GM18502 (cell line): ENCODE measurements at regions not wholly inside any gene's neighbourhood (a gene's known extent, or its start where the extent isn't known, plus 50 kb on each side); places are given as distances from the start of the nearest gene placed in this dataset.

Source experiments
- ATAC-seq: cut with Tn5 transposase; IDR thresholded peaks from one replicate; pipeline ENCODE4 v1.9.1; 2021; ENCODE audit warnings: mild to moderate bottlenecking; ENCODE audit not compliant: unreplicated experiment, poor library complexity

DNA sequence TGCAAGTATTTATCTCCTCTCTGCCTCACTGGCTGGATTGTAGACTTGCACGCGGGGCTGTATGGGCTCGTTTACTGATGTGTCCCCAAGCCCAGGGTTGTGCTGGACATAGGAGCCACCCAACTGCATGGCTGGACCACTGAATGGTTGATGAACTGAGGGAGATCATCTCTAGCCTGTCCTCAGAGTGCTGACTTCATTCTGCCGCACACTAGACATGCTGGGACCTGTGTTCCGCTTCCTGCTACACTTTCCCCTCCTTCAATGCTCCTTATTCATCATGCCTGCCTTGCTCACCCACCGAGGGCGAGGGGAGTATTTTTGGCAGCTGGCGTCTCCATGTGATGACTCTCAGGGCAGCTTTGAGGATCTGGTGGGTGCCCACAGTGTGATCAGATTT, 440.2 kb downstream of the GLRX3 start:
- no peak for ATAC-seq

DNA sequence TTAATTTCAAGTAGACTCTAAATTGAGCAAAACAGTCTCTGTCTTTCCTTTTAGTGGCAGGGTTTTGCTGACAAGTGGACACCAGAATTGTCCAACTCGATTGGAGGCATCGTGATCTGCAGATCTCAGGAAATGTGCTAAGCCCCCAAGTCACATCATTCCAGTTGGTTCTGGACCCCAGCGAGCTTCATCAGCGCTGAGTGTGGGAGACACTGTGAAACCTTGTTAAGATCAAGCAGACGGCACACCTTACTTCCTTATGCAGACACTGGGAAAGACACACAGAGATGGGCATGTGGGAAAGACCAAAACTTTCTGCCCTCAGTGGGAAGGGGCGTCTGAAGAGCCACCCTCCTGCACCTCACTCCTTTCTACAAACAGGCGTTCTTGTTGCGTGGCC, 440.8 kb downstream of the GLRX3 start:
- ATAC-seq = no peak

DNA sequence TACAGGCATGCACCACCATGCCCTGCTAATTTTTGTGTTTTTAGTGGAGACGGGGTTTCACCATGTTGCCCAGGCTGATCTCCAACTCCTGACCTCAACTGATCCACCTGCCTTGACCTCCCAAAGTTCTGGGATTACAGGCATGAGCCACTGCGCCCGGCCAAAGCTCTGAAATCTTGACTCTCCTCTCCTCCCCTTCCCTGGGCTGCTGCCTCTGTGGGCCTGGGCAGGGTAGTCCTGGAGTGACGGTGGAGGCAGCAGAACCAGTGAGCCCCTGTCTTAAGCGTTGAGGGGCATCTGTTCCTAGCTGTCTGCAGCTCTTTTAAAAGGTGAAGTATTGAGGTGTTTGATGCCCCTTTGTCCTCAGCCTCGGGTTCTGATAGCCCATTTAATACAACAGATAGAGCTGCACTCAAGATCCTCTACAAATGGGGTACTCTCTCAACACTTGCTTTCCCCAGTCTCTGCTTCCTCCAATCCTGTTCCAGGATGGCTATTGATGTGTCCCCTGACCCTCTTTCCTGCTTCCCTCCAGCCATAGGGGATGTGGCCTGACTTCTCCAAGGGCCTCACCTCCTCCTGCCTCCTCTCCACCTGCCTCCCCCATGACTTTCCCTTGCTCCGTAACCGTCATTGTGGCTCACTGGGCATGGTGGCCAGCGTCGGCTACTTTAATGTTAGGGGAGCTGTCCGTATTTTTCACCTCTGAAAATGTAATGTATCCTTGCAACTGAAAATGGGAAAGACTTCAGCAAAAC, 442.5 kb downstream of the GLRX3 start:
- no peak for ATAC-seq

DNA sequence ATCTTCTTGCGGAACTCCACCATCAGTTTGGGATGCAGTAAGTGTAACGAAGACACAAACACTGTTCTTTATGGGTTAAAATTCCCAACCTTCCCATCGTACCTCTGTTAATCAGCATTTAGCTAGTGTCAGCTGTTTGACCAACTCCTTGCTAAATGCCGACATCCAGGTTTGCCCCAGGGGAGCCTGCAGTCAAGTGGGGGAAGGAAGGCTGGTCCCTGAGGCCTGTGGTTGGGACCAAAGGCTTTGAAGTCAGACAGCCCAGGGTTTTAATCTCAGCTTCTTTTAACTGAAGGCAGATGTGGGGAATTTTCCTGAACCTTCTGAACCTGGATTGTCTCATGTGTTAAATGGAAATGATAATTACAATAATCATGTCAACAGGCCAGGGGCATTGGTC, 443.7 kb downstream of the GLRX3 start:
- no peak for ATAC-seq

DNA sequence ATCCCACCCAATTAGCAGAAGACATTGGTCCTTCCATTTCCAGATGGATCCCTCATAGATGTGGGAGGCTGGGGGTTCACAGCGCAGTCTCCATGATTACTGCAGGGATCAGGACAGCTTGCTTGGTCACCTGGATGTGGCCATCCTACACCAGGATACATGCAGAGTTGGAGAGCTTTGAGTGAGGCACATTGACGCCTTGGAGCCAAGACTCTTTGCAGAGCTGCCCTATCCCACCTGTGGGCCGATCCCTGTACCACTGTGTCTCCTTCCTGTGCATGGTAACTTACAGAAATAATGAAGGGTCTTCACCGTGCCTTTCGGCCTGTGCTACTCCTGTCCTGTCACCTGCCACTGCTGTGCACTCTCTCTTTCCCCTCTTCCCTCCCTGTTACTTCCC, 444.8 kb downstream of the GLRX3 start:
- ATAC-seq = no peak

DNA sequence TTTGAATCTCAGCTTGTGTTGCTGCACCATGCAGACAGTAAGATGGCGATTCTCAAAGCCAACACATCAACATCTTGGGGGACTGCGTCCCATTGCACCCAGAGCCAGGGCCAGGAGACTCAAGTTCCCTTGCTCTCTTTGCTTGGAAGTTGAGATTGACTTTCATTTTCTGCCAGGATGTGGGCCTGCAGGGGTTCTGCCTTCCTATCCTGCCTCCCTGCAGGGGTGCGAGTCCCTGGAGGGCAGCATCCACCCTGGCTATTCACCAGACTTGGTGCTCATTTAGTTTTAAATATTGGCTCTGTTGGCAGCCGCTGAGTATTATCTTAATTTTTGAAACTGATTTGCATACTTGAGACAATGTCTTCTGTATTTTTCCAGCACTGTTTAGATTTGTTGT, 451.5 kb downstream of the GLRX3 start:
- no peak for ATAC-seq

DNA sequence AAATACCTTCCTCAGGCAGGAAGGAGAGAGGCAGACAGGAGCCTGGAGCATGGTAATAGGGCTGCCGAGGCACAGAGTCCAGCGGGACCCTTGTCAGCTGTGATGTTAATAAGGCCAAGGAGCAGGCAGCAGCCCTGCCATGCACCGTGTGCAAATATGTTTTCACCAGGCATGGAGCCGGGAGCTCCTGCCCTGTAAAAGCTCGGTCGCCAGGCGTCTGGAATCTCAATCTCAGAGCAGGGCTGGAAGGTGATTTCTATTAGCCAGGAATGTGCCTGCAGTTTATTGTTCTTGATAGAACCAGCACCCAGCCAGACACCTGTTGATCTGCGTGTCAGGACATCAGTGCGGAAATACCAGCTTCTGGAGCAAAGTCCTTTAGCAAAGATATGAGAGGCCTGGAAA, 469.8 kb downstream of the GLRX3 start:
- ATAC-seq = no peak

DNA sequence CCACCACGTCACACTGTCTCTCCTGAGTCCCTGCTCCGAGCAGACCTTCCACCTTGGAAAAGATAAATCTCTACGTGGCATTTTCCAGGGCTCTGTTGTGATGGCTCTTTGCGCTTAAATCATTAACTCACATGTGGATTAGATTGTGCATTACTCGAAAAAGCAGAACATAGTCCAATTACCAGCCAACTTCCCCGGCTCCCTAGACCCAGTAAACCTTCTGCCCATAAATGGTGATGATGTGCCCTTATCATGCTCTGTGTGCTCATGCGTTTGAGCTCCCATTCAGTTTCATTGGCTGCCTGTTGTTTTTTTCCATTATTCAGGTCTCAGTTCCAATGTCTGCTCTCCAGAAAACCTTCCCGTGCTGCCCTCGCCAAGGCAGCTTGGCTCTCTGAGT, 471.2 kb downstream of the GLRX3 start:
- ATAC-seq = no peak

DNA sequence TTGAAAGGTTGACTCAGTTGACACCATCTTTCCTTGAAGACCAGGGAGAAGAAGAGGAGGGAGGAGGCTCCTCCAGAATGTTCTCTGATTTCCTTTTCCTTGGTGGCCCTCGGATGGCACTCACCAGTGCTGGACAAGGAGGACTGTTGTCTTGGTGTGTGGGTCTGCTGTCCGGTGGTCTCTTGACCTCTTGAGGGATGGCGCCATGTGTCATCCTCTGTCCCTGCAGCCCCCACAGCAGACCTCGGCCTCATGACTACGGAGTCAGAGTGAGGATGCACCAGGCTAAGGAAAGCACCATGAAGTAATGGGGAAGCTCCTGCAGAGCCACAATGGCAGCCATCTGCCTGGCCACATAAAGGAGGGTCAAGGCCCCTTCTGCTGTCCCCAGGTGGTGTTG, 475.0 kb downstream of the GLRX3 start:
- ATAC-seq = no peak

DNA sequence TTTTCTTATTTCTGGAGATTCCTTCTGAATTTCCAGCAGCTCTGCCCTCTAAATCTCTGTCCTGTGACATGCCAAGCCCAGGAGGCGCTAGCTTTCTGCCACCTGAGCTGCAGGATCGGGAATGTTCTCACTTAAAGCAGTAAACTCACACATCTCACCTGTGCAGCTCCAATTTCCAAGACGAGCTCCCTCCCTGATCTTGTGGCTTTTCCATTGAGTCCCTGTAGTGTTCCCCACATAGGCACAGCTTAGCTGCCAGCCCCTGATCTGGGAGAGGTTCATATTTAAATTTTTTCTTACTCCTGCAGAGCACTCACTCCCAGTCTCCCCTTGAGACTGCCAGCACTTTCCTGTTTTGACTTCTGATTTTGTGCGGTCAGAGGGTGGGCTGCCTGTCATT, 479.3 kb downstream of the GLRX3 start:
- ATAC-seq = no peak

DNA sequence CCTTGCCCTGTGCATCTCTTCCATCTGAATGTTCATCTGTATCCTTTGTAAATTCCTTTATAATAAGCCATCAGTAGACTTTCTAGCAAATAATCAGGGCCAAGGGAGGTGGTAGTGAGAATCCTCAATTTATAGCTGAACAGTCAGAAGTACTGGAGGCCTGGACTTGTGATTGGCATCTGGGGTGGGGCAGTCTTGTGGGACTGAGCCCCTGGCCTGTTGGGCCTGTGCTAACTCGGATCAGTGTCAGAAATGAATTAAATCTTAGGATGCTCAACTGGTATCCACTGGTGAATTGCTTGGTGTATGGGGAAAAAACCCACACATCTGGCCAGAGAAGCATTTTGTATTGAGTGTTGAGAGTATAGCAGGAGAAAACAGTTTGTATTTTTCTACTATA, 481.8 kb downstream of the GLRX3 start:
- ATAC-seq = no peak

DNA sequence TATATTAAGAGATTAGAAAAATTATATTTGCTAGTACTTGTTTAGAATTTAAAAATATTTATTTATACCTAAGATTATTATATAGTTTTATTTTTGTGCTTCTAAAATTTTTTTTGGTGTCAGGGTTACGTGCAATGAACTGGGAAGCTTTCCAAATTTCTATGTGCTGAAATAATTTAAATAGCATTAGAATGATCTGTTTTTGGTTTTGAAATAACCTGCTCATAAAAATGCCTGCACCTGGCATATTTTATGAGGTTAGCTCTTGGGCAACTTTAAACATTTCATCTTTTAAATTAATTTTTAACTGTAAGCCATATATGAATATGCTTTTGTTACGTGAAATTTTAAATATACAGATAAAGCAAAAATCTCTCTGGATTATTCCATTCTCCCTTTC, 482.5 kb downstream of the GLRX3 start:
- ATAC-seq = no peak

DNA sequence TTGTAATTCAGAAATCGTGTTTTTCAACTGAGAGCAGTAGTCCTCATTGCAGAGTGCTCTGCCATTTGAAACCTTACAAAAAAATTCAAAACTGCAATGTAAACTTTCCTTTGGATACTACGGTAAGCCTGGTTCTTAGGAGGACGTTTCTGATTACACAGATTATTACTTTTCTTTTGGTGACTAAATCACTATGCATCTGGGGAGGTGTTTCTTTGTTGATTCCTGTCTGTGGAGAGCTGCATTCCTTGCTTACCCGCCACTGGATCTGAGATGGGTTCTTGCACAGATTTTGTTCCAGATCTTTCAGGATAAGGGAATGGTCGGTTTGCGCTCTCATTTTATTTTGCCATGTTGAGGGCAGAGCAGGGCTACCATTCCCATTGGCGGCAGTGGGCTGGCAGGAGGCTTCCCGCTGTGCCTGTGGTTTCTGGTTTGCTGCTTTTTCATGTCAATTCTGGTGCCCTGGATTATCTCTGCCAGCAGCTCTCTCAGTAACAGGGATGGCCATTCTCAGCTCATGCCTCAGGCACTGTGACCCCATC, 485.1 kb downstream of the GLRX3 start:
- ATAC-seq = no peak

DNA sequence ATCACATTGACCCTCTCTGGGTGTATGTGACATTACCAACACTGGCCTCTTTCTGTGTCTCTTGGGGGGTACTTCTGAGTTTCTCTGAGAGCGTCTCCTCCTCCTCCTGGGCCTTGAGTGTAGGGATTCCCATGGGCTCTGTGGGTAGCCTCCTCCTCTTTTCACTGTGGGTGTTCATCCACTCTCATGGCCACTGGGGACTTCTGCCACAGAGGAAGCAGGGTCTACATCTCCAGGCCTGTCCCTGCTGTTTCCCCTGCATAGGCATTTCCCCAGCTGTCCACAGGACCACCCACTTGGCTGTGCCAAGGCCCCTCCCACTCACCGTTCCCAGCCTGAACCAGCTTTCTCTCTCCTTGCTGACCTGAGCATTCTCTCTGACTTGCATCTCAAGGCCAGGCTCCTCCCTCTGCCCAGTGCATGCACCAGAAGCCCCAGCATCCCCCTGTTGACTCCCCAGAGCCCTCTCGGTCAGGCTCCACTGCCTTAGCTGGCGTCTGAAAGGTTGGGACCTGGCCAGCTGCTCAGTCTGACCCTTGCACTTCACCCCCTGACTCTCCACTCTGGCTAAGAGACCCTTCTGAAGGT, 487.6 kb downstream of the GLRX3 start:
- no peak for ATAC-seq

DNA sequence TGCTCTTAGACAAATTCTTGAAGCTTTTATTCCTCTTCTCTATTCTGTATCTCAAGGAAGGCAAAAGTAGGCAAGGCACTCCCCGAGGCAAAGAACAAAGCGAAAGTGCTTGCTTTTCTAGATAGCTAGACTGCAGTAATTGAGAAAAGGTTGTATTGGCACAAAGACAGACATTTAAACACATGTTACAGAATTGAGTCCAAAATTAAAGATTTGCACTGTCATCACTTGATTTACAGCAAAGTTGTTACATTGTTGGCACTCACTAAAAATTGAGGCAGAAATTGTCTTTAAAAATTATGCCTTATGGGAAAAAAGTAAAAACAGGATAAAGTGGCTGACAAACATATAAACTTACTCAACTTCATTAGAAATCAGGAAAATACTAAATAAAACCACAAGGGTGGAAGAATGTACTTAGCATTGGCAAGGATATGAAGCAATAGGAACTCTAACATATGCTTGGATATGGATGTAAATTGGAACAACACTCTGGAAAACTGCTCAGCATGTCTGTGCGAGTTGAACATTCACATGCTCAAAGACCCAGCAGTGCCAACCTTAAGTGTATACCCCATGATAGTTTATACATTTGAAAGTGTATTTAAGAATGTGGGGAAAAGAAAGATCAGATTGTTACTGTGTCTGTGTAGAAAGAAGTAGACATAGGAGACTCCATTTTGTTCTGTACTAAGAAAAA, 491.3 kb downstream of the GLRX3 start:
- no peak for ATAC-seq

DNA sequence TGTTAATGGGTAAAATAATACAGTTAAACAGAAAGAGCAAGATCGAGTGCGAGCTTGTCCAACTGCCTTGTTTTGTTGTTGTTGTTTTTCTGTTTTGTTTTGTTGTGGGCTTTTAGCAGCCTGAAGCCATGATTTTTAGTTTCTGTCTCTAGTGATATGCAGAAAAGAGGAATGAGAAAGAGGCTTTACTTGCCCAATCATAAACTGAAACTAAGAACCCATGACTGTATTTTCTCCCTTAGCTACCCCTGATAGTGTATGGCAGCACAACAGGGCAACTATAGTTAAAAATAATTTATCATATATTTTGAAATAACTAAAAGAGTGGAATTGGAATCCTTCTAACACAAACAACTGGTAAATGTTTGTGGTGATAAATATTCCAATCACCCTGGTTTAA, 493.9 kb downstream of the GLRX3 start:
- no peak for ATAC-seq

DNA sequence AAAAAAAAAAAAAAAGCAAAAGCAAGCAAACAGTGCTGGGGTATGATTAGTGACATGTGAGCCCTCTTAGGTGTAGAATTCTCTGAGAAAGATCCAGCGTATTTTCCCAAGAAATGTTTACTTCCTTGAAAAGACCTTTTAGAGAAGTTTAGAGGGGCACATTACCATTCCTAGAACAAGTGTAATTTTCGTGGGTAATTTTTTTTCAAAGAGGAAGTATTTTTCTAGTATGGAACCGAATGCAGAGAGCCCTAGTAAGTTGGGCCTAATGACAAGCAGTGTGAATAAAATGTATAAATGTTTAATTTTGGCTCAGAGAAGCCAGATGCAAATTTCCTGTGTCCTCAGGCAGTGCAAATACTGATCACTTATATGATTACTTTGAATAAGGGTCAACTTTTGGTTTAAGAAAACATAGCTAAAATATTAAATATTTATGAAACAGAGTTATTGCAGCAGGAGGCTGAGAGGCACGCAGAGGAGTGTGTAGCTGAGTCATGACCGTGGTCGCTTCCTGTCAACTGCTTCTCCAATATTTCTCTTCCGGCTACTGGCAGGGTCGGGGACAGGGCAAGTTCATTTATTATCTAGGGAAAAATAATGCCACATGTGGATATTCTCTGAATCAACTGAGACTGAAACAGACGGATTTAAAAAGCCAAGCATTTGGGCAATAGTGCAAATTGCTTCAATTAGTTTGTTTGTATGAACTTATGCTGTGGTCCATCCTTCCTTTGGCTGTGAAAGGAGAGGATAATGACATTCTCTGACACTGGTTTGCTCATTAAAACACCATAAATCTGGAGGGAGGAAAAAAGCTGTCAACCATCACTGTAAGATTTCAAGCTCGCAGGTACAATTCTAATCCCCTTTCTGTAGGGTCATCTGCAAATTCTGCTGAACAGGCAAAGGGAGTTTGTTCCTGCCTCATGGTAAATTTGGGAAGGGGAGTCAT, 495.2 kb downstream of the GLRX3 start:
- ATAC-seq = no peak

DNA sequence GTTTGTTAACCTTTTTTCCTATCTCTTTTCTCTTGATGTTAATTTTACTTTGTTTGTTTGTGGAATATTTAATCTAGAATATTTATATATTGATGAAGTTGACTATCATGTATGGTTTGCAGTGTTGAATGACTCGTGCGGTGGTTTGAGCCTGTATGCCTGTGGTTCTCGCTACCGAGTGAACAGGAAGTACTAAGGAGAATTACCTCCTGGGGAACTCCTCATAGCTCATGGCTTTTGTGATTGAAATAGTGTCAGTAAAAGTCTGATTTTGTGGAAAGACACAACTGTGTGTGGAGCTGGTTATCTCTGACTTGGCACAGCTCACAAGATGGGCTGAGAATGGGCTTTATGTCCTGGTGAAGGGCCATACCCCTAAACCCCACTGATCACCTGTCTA, 498.6 kb downstream of the GLRX3 start:
- ATAC-seq = no peak

DNA sequence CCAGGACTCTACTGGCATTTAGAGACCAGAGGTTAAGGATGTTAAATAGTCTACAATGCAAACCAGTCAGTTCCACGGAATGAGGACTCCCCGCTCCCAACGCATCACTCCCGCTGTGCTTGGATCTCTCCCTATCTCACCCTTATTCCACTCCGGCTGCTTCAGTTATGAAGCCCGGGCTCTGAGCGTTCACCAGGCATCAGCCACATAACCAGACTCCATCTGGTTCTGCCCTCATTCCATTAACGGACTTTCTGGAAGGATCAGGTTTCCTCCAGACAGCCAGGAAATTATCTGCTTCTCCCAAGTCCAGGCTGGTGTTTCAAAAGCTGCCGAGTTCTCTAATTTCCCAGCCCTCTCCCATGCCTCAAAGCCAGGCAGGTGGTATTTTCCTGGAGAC, 499.3 kb downstream of the GLRX3 start:
- ATAC-seq = no peak

DNA sequence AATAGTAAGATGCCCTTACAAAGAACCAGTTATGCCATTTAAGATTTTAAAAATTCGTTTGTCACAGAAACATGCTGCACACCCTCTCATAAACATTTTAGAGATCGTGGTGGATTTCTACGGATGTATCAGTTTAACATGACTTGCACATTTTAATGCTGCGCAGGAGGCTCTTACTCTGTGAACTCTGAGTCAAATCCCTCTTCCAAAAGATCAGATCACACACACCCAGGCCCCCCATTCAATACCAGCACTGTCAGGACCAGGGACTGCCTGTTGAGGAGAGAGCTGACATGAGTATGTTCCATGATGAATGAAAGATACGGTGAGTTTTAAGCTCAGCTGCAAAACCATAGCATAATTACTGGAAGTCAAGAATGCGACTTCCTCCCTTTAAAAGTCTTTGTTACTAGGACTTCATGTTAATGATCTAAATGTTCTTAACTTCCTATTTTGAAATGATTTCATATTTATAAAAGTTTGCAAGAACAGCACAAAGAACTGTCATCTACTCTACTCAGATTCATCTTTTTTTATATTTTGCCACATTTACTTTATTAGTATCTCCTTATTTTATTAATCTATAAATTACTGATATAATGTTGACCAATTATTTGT, 500.2 kb downstream of the GLRX3 start:
- no peak for ATAC-seq
